ENCODE measurements at regions not wholly inside any gene's neighbourhood (a gene's known extent, or its start where the extent isn't known, plus 50 kb on each side); places are given as distances from the start of the nearest gene placed in this dataset.

DNA sequence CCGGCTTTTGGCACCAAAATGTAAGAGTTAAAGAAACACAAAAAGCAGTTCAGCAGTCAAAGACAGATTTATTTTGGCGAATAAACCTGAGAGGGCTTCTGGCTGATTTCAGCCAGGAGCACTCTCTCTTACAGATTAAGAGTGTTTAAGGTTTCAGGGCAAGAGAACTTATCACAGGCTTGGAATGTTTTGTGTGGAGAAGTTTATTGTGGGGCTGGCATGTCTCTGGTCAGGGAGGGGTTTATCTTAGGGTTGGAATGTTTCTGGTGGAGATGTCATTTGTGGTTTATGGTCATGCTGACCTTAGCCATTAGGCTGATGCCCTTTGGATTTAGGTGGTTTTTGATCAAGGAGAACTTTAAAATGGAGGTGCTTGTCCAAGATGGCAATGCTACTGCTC lies 622.3 kb upstream of the PTPRD start:
- no peak for TF ChIP-seq CTCF (IDR thresholded peaks at IDR 0.05 in 4 of 5, conservative IDR thresholded peaks at IDR 0.05 in 1 of 5)
- no peak for TF ChIP-seq POLR2A (IDR thresholded peaks at IDR 0.05)
